GM18861 (cell line): ENCODE measurements at regions not wholly inside any gene's neighbourhood (a gene's known extent, or its start where the extent isn't known, plus 50 kb on each side); places are given as distances from the start of the nearest gene placed in this dataset.
A peak's percentile ranks its signal among the peaks of the same experiment; 100 is the strongest.
"Not testable (repeated sequence)": the region's sequence is repeated elsewhere in the genome, so short reads cannot be mapped to it uniquely, and the experiment has no call there.

Experiments used
- ATAC-seq: cut with Tn5 transposase; IDR thresholded peaks from one replicate; pipeline ENCODE4 v1.9.1; 2021; ENCODE audit not compliant: unreplicated experiment

GRCh38 chr4:86522349-86522748 is 71.8 kb upstream of the PTPN13 start:
- no peak for ATAC-seq

GRCh38 chr4:86523333-86523732 is 70.8 kb upstream of the PTPN13 start:
- no peak for ATAC-seq

GRCh38 chr4:86527713-86528112 is 66.4 kb upstream of the PTPN13 start:
- ATAC-seq: not testable (repeated sequence)

- no peak for ATAC-seq
Observed at GRCh38 chr4:86529436-86529835, 64.7 kb upstream of the PTPN13 start.

- peak; percentile 91 for ATAC-seq
Observed at GRCh38 chr4:86530183-86530582, 63.9 kb upstream of the PTPN13 start.

GRCh38 chr4:86531440-86531839 is 62.7 kb upstream of the PTPN13 start:
- ATAC-seq: no peak

GRCh38 chr4:86532851-86533250 is 61.3 kb upstream of the PTPN13 start:
- ATAC-seq: no peak

- no peak for ATAC-seq
Observed at GRCh38 chr4:86536151-86536550, 58.0 kb upstream of the PTPN13 start.

GRCh38 chr4:86542319-86543027 is 51.6 kb upstream of the PTPN13 start:
- ATAC-seq: no peak

- ATAC-seq: no peak
Observed at GRCh38 chr4:86543080-86543479, 51.0 kb upstream of the PTPN13 start.

GRCh38 chr4:86543560-86544309 is 50.4 kb upstream of the PTPN13 start:
- ATAC-seq: no peak

- peak; percentile 82 for ATAC-seq
Observed at GRCh38 chr4:86544310-86544966, 49.7 kb upstream of the PTPN13 start.
